ENCODE measurements at regions not wholly inside any gene's neighbourhood (a gene's known extent, or its start where the extent isn't known, plus 50 kb on each side); places are given as distances from the start of the nearest gene placed in this dataset.

- ATAC-seq, result no peak
- TF ChIP-seq PPARA (CRISPR knock-in tag; IDR thresholded peaks at IDR 0.05; ENCODE audit: borderline replicate concordance) (no peak), OSR1 (CRISPR knock-in tag; IDR thresholded peaks at IDR 0.05) (no peak), GLIS3 (CRISPR knock-in tag; IDR thresholded peaks at IDR 0.05) (no peak), TCF4 (CRISPR knock-in tag; IDR thresholded peaks at IDR 0.05; ENCODE audit: borderline replicate concordance) (no peak), ZFP30 (CRISPR knock-in tag; IDR thresholded peaks at IDR 0.05) (no peak), SNAI2 (CRISPR knock-in tag; IDR thresholded peaks at IDR 0.05) (no peak), TOX (CRISPR knock-in tag; IDR thresholded peaks at IDR 0.05; ENCODE audit: borderline replicate concordance) (no peak), ISL1 (CRISPR knock-in tag; IDR thresholded peaks at IDR 0.05) (no peak)
Observed at GRCh38 chr22:47372596-47373385, 610.3 kb downstream of the TBC1D22A start.

- no peak for ATAC-seq
- TF ChIP-seq TSHZ2 (CRISPR knock-in tag; IDR thresholded peaks at IDR 0.05), result no peak
- no peak for TF ChIP-seq OSR1 (CRISPR knock-in tag; IDR thresholded peaks at IDR 0.05)
- TF ChIP-seq TOX (CRISPR knock-in tag; IDR thresholded peaks at IDR 0.05; ENCODE audit: borderline replicate concordance), result no peak
Observed at GRCh38 chr22:47372111-47372581, 609.7 kb downstream of the TBC1D22A start.

GRCh38 chr22:47371263-47372090, 609.0 kb downstream of the TBC1D22A start:
- no peak for ATAC-seq
- TF ChIP-seq BACH2 (CRISPR knock-in tag; IDR thresholded peaks at IDR 0.05; ENCODE audit: borderline replicate concordance) (no peak), CREB5 (CRISPR knock-in tag; IDR thresholded peaks at IDR 0.05; ENCODE audit: low read depth) (no peak), GLIS3 (CRISPR knock-in tag; IDR thresholded peaks at IDR 0.05) (no peak)

- no peak; the same call in 2 of the 3 replicates for ATAC-seq
- TF ChIP-seq TCF4 (CRISPR knock-in tag; IDR thresholded peaks at IDR 0.05; ENCODE audit: borderline replicate concordance), result no peak
- no peak for TF ChIP-seq BACH2 (CRISPR knock-in tag; IDR thresholded peaks at IDR 0.05; ENCODE audit: borderline replicate concordance)
- no peak for TF ChIP-seq CREB5 (CRISPR knock-in tag; IDR thresholded peaks at IDR 0.05; ENCODE audit: low read depth)
- no peak for TF ChIP-seq ZNF8 (CRISPR knock-in tag; IDR thresholded peaks at IDR 0.05)
- TF ChIP-seq ZNF70 (CRISPR knock-in tag; IDR thresholded peaks at IDR 0.05), result no peak
- no peak for TF ChIP-seq ZNF565 (CRISPR knock-in tag; conservative IDR thresholded peaks at IDR 0.05; ENCODE audit: low read depth)
- TF ChIP-seq CSDC2 (CRISPR knock-in tag; IDR thresholded peaks at IDR 0.05), result no peak
- no peak for TF ChIP-seq TSHZ2 (CRISPR knock-in tag; IDR thresholded peaks at IDR 0.05)
- TF ChIP-seq ZC3H10 (CRISPR knock-in tag; IDR thresholded peaks at IDR 0.05), result no peak
- TF ChIP-seq SNAI2 (CRISPR knock-in tag; IDR thresholded peaks at IDR 0.05), result no peak
- TF ChIP-seq GLIS3 (CRISPR knock-in tag; IDR thresholded peaks at IDR 0.05), result no peak
- no peak for TF ChIP-seq PPARA (CRISPR knock-in tag; IDR thresholded peaks at IDR 0.05; ENCODE audit: borderline replicate concordance)
- no peak for TF ChIP-seq RARB (CRISPR knock-in tag; IDR thresholded peaks at IDR 0.05)
- TF ChIP-seq CSRNP3 (CRISPR knock-in tag; IDR thresholded peaks at IDR 0.05), result no peak
Observed at GRCh38 chr22:47370448-47371262, 608.2 kb downstream of the TBC1D22A start.

Measured in SK-N-SH treated with all-trans-retinoic acid at 6 μM for 48 hours (cell line).